ENCODE measurements at regions not wholly inside any gene's neighbourhood (a gene's known extent, or its start where the extent isn't known, plus 50 kb on each side); places are given as distances from the start of the nearest gene placed in this dataset.

GRCh38 chr7:21336743-21337142, 91.1 kb upstream of the SP4 start:
- TF ChIP-seq CTCF (IDR thresholded peaks at IDR 0.05) (no peak), POLR2A (IDR thresholded peaks at IDR 0.05) (no peak), POLR2AphosphoS5 (IDR thresholded peaks at IDR 0.05) (no peak)

Measured in gastroesophageal sphincter (tissue), 3 donors.